Natural killer cell (primary cell): ENCODE measurements at regions not wholly inside any gene's neighbourhood (a gene's known extent, or its start where the extent isn't known, plus 50 kb on each side); places are given as distances from the start of the nearest gene placed in this dataset.

Source experiments
- ATAC-seq, 3 donors: fragments of 150-1000 bp in 2 of 3; fragments of 200-7000 bp in 1 of 3; cut with Tn5 transposase; 1 replicate in 1 of 3; 2 replicates in 2 of 3; pipeline ENCODE4 v1.10.0; 2021; ENCODE audit warnings: mild to moderate bottlenecking in 2 of 3, moderate library complexity in 2 of 3
- DNase-seq, 2 donors: peaks; one replicate each; pipeline versions ENCODE4 v3.0.0 to v3.0.0-alpha.2; 2013 to 2021; ENCODE audit warnings: mixed read lengths in 1 of 2
- H3K27ac ChIP-seq: one replicate; pipeline ENCODE4 v1.5.1; 2013; ENCODE audit warnings: mild to moderate bottlenecking, low read length
- H3K27me3 ChIP-seq: one replicate; pipeline ENCODE4 v1.6.1; 2013; ENCODE audit warnings: low read length; ENCODE audit not compliant: control insufficient read depth, insufficient read depth
- H3K36me3 ChIP-seq: one replicate; pipeline ENCODE4 v1.6.1; 2013; ENCODE audit warnings: low read length; ENCODE audit not compliant: control insufficient read depth, insufficient read depth
- H3K4me1 ChIP-seq: one replicate; pipeline ENCODE4 v1.6.1; 2013; ENCODE audit warnings: low read length; ENCODE audit not compliant: control insufficient read depth, insufficient read depth
- H3K4me3 ChIP-seq: one replicate; pipeline ENCODE4 v1.5.1; 2013; ENCODE audit warnings: low read length
- H3K9me3 ChIP-seq: one replicate; pipeline ENCODE4 v1.6.1; 2013; ENCODE audit warnings: low read length; ENCODE audit not compliant: control insufficient read depth, insufficient read depth
- H3K27ac Mint-ChIP-seq, 2 donors: one replicate each; pipeline ENCODE4 v1.8.0; 2022; ENCODE audit warnings: mild to moderate bottlenecking in 2 of 2, mixed read lengths in 2 of 2, moderate library complexity in 1 of 2
- H3K27me3 Mint-ChIP-seq, 2 donors: one replicate each; pipeline ENCODE4 v1.8.0; 2022; ENCODE audit warnings: low read depth in 2 of 2, mixed read lengths in 2 of 2
- H3K36me3 Mint-ChIP-seq: one replicate; pipeline ENCODE4 v1.8.0; 2022; ENCODE audit warnings: mixed read lengths
- H3K4me1 Mint-ChIP-seq, 2 donors: one replicate each; pipeline ENCODE4 v1.8.0; 2022; ENCODE audit warnings: mixed read lengths in 2 of 2
- H3K4me3 Mint-ChIP-seq: one replicate; pipeline ENCODE4 v1.8.0; 2022; ENCODE audit warnings: mild to moderate bottlenecking, moderate library complexity, mixed read lengths
- H3K9me3 Mint-ChIP-seq, 2 donors: one replicate each; pipeline ENCODE4 v1.8.0; 2022; ENCODE audit warnings: mixed read lengths in 2 of 2
- CTCF ChIP-seq: fragments of 200-600 bp; IDR thresholded peaks from one replicate; pipeline ENCODE4 v1.8.0; 2022; ENCODE audit warnings: antibody characterized with exemption
- WGBS: methylation state at CpG from one replicate; pipeline ENCODE4 v1.1.7; 2013; ENCODE audit warnings: missing lambda C conversion rate; ENCODE audit not compliant: insufficient coverage; 5-methylcytosine and 5-hydroxymethylcytosine counted together
- intact Hi-C: fragments of 100-400 bp; cut with micrococcal nuclease; formaldehyde crosslinking; loops from one replicate; pipeline ENCODE4 v1.14.2; 2022

- no peaks in the 10 kb centered on the region for H3K36me3 ChIP-seq
- H3K4me1 Mint-ChIP-seq = no peaks in the 10 kb centered on the region
- H3K9me3 Mint-ChIP-seq = peaks cover 0 to 3% of the 10 kb centered on the region in 2 donors
- no peaks in the 10 kb centered on the region for H3K36me3 Mint-ChIP-seq
- TF ChIP-seq CTCF = no peak
- WGBS = no CpG with 5 or more reads among the region's 2 CpGs
- H3K4me3 Mint-ChIP-seq = no peak overlapping the region
- no peaks in the 10 kb centered on the region for H3K27me3 ChIP-seq
- intact Hi-C loops = no loop called here
- H3K4me3 ChIP-seq = no peak overlapping the region
- H3K9me3 ChIP-seq = no peaks in the 10 kb centered on the region
- no peaks in the 10 kb centered on the region for H3K4me1 ChIP-seq
- no peaks in the 10 kb centered on the region for H3K27me3 Mint-ChIP-seq
- H3K27ac Mint-ChIP-seq = no peak overlapping the region
- DNase-seq (no peak), ATAC-seq (no peak)
- no peak overlapping the region for H3K27ac ChIP-seq
Measured at GRCh38 chr4:129314781-129315180, 218.8 kb downstream of the C4orf33 start.

- H3K36me3 Mint-ChIP-seq = no peaks in the 10 kb centered on the region
- no peak for DNase-seq
- peaks cover 0 to 2% of the 10 kb centered on the region in 2 donors for H3K9me3 Mint-ChIP-seq
- intact Hi-C loops = no loop called here
- no peak for TF ChIP-seq CTCF
- 75% methylated on average over 2 of the region's 4 CpGs for WGBS
- Histone ChIP-seq H3K4me1 (no peaks in the 10 kb centered on the region), H3K27me3 (no peaks in the 10 kb centered on the region), H3K36me3 (no peaks in the 10 kb centered on the region), H3K9me3 (no peaks in the 10 kb centered on the region), H3K27ac (no peak overlapping the region), H3K4me3 (no peak overlapping the region)
- H3K4me3 Mint-ChIP-seq = no peak overlapping the region
- no peak overlapping the region for H3K27ac Mint-ChIP-seq
- ATAC-seq = no peak
- H3K4me1 Mint-ChIP-seq = no peaks in the 10 kb centered on the region
- peaks cover 2 to 9% of the 10 kb centered on the region in 2 donors for H3K27me3 Mint-ChIP-seq
Measured at GRCh38 chr4:129322920-129323319, 227.0 kb downstream of the C4orf33 start.

- 91% methylated on average over 4 of the region's 4 CpGs for WGBS
- Mint-ChIP-seq H3K9me3 (peaks cover 0 to 2% of the 10 kb centered on the region in 2 donors), H3K4me1 (no peaks in the 10 kb centered on the region), H3K27me3 (peaks cover 2 to 9% of the 10 kb centered on the region in 2 donors), H3K27ac (no peak overlapping the region), H3K4me3 (no peak overlapping the region), H3K36me3 (no peaks in the 10 kb centered on the region)
- ATAC-seq (no peak), DNase-seq (no peak)
- H3K36me3 ChIP-seq = no peaks in the 10 kb centered on the region
- no peaks in the 10 kb centered on the region for H3K9me3 ChIP-seq
- no peak for TF ChIP-seq CTCF
- no peaks in the 10 kb centered on the region for H3K4me1 ChIP-seq
- H3K27me3 ChIP-seq = no peaks in the 10 kb centered on the region
- H3K27ac ChIP-seq = no peak overlapping the region
- intact Hi-C loops = no loop called here
- no peak overlapping the region for H3K4me3 ChIP-seq
Measured at GRCh38 chr4:129323658-129324057, 227.7 kb downstream of the C4orf33 start.
